Stimulated activated CD8-positive, alpha-beta memory T cell treated with anti-CD3 and anti-CD28 coated beads, Interleukin-4, amount 100 ng/mL, for 4 hours (primary cell): ENCODE measurements at regions not wholly inside any gene's neighbourhood (a gene's known extent, or its start where the extent isn't known, plus 50 kb on each side); places are given as distances from the start of the nearest gene placed in this dataset.

Source experiments
- DNase-seq, 2 donors: peaks; one replicate each; pipeline ENCODE4 v3.0.0-alpha.2; 2020; ENCODE audit warnings: low read depth in 2 of 2, low spot score in 1 of 2

DNA sequence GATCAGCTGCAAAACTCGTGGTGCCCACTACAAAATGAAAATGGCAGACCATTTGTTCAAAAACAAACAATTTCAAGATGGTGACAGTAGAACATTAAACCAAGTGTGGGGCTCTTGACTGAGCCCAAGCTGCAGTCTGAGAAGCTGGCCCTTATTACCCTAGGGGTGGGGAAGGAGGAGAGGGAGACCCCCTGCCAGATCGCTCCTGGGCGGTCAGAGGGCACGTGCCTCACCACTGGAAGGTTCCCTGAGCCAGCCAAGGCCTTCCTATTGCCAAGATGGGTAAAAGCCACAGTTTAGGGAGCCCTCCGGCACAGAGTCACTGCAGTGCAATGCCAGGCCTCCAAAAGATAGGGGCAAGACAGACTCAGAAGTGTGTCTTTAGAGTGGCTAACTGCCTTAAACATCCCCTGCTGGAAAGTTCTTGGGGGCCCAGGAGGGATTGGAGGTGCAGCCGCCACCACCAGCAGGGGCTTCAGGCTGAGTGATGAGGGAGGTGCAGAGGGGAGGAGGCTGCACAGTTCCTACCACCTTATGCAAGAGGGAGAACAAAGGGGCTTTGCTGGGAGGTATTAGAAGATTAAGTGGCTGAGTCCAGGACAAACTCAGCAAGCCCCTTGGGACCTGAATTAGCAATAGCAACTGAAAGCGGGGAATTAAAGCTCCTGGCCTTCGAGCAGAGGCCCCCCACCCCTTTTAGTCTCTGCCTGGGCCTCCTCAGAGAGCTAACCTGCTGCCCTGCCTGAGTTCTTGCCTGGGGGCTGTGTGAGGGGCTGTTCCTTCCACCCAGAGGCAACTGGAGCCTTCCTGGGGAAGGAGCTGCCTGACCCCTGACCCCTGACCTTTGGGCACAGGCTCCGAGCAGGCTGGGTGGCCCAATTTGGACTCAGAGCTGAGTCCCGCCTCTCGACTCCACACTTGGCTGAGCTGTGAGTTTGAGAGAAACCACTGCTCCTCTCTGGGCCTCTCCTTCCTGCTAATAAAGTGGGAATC is 88.4 kb downstream of the VEGFA start:
- no peak for DNase-seq

DNA sequence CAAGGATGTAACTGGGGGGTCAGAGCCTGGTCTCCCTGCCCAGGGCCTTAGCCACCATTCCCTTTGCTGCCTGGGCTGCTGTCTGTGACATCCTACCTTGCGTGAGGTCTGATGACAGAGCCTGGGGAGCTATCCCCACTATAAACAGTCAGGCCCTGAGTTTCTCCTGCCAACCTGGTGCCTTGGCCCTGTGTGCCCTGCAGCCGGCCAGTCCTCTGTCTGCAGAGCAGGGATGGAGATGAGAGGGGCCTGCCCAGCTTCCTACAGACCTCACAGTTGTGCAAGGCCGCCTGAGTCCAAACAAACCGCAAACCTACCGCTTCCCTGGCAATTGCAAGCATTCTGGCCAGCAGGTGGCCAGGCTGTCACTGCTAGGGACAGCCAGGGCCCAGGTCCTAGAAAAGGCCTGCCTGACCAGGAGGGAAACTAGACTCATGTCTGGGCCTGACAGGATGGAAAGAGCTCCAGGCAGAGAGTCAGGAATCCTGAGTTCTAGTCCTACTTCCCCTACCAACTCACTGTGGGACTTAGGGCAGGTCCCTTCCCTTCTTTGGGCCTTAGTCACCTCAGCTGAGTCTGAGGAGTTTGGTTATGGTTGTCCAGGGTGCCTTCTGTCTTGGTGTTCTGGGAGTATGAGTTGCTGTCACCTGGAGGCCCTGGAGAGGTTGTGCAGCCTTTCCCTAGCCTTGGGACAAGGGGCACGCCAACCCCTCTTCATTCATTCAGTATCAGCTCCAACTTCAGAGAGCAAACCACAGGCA is 86.2 kb downstream of the VEGFA start:
- DNase-seq = no peak

DNA sequence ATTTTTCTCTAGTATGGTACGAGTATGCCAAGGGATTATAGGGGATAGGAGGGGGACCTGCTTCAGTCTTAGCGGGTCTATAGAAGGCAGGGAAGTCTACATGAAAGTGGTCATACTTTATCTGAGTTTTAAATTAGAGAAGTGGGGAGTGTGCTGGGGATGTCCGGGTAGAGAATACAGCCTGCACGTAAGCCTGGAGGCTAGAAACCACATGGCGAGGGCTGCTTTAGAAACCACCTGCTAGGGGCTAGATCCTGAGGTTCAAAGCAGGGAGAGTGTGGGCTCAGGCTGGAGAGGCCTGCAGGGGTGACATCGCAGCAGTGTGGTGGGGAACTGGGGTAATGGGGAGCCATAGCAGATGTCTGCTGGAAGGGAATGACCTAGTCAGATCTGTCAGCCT is 85.2 kb downstream of the VEGFA start:
- DNase-seq = no peak

DNA sequence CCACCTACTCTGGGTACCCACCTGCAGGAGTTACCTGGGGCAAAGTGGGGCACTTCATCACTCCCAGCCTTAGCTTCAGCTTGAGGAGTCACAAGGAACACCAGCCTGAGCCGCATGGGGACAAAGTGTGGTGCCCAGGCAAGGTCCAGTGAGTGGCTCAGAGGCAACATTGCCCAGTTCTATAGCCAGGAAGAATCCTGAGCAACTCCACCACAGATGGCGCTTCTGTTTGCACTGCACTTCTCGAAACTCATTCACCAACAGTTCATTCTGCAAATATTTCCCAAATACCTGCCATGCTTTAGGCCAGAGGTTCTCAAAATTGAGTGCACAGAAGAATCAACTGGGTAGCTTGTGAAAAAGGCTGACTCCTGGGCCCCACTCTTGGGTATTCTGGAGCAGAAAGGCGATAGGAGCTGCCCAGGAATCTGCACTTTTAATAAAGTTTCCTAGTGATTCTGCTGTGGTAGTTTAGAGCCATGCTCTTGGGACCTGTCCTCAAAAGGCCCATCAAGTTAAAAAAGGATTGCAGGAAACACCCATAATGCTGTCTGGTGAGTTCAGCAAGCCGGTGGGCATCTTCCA is 83.1 kb downstream of the VEGFA start:
- no peak for DNase-seq

DNA sequence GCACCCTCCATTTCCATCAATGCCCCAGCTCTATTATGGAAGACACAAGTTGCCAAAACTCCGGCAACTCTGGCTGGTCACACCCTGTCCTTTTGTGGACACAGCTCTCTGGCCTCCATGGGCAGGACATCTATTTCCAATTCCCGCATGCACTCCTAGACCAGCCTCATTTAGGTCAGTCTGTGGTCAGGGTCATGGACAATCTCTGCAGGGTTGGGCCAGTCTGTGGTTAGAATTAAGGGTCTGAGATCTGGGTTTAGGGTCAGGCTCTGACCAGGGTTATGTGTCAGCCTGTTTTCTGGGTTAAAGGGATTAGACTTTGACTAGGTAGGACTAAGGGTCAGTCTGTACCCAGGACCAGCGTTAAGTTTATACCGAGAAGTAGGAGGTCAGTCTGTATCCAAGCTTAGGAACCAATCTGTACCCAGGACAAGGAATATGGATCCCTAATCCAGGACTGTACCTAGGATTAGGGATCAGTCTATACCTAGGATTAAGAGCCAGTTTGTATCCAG is 82.4 kb downstream of the VEGFA start:
- DNase-seq = no peak

DNA sequence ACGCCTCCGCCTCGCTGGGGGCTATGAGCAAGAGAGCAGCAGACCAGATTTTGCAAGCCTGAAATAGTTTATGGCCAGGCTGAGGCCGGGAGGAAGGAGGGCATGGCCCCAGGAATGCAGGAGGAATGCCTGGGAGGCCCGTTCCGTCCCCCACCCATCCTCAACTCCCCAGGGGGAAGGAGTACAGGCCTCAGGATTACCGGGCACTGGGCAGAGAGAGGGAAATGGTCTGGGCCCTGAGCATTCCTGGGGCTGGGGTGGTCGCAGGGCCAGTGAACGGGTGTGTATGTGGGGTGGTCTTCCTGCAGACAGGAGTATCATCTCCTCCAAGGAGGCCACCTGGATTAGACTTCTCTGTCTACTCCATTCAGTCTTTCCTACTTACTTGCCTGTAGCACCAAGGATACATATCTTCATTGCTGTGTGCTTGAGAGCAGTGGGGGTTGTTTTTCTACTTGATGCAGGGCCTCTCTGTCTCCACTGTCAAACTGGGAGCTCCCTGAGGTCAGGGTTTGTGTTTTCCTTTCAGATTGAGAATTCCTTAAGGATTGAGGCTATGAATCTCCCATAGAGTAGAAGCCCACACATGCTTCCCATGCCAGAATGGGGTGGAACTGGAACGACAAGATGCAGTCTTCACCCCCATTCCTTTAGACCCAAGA is 81.3 kb downstream of the VEGFA start:
- DNase-seq = no peak

DNA sequence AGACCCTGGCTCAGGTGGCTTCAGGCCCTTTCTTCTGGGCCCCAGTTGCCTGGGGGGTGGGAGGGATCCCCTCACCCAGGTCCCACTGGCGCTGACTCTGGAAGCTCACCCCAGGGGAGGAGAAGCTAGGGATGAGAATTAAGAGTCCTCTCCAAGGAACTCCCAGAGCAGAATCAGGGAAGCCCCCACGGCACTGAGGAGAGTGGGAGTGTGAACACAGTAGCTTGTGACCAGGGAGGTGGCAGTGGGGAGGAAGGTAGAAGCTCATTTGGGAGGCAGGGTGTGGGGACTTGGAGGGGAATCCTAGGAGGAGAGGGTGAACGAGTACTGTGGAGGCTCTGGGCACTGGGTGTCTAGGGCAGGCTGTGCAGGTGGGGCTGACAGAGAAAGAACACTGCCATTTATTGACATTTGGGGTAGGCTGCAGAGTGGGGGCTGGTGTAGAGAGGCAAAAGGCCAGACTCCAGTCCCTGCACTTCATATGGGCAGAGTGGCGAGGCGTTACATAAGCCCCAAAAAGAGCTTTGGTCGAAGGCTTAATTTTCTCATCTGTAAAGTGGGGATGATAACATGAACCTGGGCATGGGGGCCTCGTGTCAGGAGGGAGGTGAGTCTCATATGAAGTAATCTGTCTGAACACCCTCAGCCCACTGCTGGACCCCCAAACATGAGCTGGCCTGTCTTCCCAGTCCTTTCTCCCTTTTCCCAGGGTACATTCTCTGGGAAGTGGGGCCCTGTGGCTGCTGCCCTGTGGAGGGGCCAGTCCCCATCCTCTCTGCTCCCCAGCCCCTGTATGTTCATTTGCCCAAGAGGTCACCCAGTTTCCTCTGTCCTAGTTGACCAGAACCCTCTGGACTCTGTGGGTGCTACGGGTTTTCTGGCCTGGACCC is 80.5 kb downstream of the VEGFA start:
- DNase-seq = no peak

DNA sequence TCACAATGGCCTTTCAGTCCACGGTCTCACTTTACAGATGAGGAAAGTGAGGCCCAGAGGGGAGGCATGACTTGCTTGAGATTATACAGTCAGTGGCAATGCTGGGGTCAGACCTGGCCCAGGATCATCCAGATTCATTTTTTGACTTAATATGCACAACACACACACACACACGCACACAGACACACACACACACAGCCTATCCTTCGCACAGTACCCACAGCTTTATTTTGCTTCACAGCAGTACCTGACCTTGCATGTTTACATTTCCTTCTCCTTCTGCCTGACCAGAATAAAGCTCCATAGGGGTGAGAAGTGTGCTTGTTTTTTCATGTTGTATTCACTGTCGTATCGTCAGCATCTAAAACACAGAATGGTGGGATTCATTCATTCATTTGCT is 79.8 kb downstream of the VEGFA start:
- no peak for DNase-seq

DNA sequence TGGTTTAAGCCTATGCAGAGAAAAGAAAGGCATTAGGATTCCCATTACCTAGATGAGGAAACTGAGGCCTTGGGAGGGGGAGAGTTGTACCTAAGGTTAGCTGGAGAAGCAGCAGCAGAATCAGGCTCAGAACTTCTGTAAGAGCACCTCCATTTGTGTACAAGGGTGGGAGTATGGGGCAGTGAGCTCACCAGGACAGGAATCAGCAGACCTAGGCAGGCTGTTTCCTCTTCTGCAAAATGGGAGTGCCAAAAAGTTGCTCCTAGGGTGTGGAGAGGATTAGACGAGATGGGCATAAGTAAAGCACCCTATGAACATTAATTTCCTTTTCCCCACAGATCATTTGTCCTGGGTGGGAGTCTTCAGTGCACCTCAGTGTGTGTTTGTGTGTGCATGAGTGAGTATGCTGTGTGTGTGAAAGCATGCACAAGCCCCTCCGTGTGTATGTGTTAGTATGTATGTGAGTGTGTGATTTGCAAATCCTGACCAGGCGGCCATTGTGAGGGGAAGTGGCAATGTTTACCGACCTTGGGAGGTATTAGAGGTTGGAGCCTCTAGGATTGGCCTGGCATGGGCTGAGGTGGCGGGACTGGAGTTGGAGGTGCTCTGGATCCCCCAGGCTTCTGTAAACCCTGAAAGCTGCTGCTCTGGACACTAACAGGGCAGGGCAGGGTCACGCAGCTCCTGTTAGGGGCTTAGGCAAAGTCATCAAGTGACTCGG is 78.8 kb downstream of the VEGFA start:
- DNase-seq = no peak

DNA sequence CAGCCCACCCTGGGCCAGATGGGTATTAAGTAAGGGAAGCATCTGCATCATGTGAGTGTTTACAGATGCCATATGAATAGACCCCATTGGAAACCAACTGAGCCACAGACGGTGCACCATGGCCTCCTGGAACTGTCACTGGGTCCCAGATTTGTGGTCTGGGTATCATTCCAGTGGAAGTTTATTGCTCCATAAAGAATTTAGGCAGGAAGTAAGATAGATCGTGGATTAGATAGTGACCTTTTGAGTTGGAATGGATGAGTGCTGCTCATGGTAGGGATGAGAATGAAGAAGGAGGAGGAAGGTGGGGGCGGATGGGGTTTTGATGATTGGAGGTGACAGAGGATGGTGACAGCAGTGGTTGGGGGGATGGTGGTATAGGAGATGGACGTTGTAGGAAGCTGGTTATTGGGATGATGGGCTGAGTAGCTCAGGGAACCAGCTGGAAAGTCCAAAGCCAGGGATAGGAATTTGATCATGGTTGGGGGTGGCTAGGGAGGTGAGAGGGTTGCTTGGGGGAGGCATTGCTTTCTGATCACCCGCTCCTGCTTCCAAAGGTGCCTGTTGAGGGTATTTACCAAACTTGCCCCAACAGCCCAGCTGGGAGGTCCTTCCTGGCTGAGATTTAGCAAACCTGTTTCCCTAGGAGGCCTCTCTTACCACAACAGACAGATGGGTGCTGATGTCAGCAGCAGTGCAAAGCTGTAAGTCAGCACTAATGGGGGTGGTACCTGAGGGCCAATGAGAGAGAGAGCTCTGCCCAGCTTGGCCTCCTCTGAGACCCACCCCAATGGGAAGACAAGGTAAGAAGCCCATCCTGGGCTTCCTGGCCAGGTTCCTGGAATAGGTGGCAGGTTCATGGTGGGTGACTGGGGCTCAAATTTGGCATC is 78.0 kb downstream of the VEGFA start:
- no peak for DNase-seq

DNA sequence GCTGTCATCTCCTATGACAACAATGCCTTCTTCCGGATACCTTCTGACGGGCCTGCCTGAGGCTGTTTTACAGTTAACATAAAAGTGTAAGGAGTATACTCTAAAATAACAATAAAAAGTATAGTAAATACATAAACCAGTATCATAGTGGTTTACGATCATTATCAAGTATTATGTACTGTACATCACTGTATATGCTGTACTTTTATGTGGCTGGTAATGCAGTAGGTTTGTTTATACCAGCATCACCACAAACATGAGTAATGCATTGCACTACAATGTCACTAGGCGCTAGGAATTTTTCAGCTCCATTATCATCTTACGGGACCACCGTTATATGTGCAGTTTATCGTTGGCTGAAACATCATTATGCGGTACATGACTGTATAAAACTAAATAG is 76.5 kb downstream of the VEGFA start:
- DNase-seq = no peak

DNA sequence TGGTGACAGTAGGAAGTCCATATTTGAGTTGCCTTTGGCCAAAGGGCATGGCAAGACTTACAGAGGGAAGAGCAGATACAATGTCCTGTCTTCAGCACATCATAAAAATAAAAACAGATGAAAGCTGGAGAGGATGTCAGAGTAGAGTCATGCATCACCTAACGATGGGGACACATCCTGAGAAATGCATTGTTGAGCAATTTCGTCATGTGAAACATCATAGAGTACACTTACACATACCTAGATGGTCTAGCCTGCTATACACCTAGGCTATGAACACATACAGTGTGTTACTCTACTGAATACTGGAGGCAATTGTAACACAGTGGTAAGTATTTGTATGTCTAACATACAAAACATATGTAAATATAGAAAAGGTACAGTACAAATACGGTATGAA is 75.6 kb downstream of the VEGFA start:
- DNase-seq = no peak

DNA sequence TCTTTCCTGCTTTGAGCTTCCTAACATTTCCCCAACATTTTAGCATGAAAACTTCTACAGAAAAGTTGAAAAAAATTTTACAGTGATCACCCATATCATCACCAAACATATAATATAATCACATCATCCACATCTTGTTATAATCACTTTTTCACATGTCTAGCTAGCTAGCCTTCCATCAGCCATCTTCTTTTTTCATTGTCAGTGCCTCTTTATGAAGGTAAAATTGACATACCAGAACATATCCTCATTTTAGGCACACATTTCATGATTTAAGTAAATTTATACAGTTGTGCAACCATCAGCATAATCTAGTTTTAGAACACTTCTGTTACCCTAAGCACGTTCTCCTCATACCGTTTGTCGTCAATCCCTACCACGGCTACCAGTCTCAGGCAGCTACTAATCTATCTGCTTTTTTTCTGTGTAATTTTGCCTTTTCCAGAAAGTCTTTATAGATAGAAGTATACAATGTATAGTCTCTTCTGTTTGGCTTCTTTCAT is 73.7 kb downstream of the VEGFA start:
- no peak for DNase-seq

DNA sequence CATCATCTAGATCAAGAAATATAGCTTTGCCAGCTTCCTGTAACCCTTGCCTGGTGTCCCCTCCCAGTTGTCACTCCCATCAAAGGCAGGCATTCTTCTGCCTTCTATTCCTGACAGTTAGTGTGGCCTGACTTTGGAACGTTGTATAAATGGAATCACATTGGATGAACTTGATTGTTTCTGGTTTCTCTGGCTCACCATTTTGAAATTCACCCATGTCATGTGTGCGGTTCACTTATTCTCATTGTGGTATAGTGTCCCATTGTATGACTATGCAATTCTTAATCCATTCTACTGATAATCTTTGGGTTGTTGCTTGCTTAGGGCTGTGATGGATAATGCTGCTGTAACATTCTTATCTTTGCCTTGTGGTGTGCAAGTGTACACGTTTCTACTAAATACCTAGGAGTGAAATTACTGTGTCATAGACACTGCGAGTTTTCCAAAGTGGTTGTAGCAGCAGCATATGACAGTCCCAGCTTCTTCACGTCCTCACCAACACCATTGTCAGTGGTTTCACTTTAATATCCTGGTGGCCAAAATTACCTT is 73.2 kb downstream of the VEGFA start:
- DNase-seq = no peak

DNA sequence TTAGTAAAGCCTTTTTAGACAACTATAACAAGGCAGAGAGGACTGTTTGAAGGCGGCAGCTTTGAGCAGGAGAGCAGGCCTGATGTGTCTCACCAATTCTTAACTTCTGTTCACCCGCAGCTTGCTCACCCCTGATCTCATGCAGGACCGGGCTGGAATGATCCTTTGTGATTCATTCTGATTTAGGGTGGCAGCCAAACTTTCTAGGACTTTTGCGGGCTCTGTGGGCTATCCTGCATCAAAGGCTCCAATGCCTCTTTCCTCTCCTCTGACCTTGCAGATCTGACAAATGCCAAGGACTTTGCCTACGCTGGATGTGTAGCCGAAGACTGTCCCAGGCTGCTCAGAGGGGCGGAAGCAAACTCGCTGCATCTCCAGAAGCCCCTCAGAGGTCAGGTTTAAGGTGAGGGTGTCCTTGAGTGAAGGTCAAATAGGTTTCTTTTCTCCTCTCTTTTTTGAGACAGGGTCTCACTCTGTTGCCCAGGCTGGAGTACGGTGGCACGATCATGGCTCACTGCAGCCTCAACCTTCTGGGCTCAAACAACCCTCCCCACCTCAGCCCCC is 72.3 kb downstream of the VEGFA start:
- no peak for DNase-seq

DNA sequence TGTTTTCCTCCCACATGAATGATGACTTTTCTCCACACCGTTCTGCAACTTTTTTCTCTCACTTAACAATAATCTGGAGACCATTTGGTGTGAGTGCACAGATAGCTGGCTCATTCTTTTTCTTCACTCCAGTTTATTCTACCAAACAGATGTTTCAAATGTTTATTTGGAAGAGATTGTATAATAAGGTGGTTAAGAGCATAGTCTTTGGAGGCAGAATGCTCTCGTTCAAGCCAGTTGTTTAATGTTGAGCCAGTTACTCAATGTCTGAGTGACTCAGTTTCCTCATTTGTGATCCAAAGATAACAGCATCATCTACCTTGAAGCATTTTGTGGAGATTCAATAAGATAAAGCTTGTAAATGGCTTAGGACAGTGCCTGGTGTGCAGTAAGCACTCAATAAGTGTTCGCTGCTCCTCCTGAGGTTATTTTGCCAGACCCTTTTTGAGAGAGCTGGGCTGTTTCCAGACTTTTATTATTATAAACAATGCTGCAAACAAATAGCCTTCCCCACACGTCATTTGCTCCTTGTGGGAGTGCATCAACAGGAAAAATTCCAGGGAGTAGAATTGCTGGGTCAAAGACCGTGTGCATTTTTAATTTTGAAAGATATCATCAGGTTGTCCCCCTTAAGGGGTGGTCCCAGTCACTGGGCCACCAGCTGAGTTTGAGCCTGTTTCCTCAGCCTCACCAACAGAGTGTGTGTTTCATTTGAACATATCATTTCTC is 70.6 kb downstream of the VEGFA start:
- DNase-seq = no peak
